WTC11 (cell line): ENCODE measurements at regions not wholly inside any gene's neighbourhood (a gene's known extent, or its start where the extent isn't known, plus 50 kb on each side); places are given as distances from the start of the nearest gene placed in this dataset.

Experiments
- ATAC-seq: fragments of 200-7000 bp; cut with Tn5 transposase; 2 replicates; pipeline ENCODE4 v1.10.0; 2021; ENCODE audit warnings: mild to moderate bottlenecking, moderate library complexity
- CTCF ChIA-PET: fragments of 300-600 bp; sonication (Branson Sonifier 250); formaldehyde crosslinking; loops from one replicate; lab custom pipeline; 2021; ENCODE audit warnings: antibody characterized with exemption; lab: Charles Lee
- POLR2A ChIA-PET: fragments of 350-600 bp; sonication (Branson Sonifier 250); formaldehyde crosslinking; loops from one replicate; lab custom pipeline; 2021; ENCODE audit warnings: antibody characterized with exemption; lab: Charles Lee
- DNase-seq: peaks from one replicate; pipeline ENCODE4 v3.0.0; 2021; ENCODE audit warnings: low spot score
- H3K27ac Mint-ChIP-seq: 2 replicates; pipeline ENCODE4 v1.8.0; 2021; ENCODE audit warnings: mixed read lengths
- H3K27me3 Mint-ChIP-seq: 2 replicates; pipeline ENCODE4 v1.8.0; 2021; ENCODE audit warnings: low read depth, mild to moderate bottlenecking, moderate library complexity, mixed read lengths
- H3K36me3 Mint-ChIP-seq: 2 replicates; pipeline ENCODE4 v1.8.0; 2021; ENCODE audit warnings: mixed read lengths
- H3K4me1 Mint-ChIP-seq: 2 replicates; pipeline ENCODE4 v1.8.0; 2022; ENCODE audit warnings: mixed read lengths
- H3K4me3 Mint-ChIP-seq: 2 replicates; pipeline ENCODE4 v1.8.0; 2021; ENCODE audit warnings: mild to moderate bottlenecking, moderate library complexity, mixed read lengths
- H3K9me3 Mint-ChIP-seq: 2 replicates; pipeline ENCODE4 v1.8.0; 2021; ENCODE audit warnings: mixed read lengths
- ARID4B ChIP-seq: sonication (generic); formaldehyde crosslinking; IDR thresholded peaks from 2 replicates; pipeline ENCODE4 v1.8.0; 2023; ENCODE audit warnings: missing genetic modification reagents, mild to moderate bottlenecking, borderline replicate concordance
- CREB1 ChIP-seq: sonication (generic); formaldehyde crosslinking; IDR thresholded peaks from 2 replicates; pipeline ENCODE4 v1.8.0; 2023; ENCODE audit warnings: mild to moderate bottlenecking, missing genetic modification reagents
- CTCF ChIP-seq: fragments of 200-600 bp; IDR thresholded peaks from 2 replicates; pipeline ENCODE4 v1.8.0; 2022; ENCODE audit warnings: antibody characterized with exemption
- ESRRA ChIP-seq: sonication (generic); formaldehyde crosslinking; IDR thresholded peaks from 2 replicates; pipeline ENCODE4 v1.8.1; 2022; ENCODE audit warnings: mild to moderate bottlenecking, missing genetic modification reagents, borderline replicate concordance
- JAZF1 ChIP-seq: fragments of 250-450 bp; sonication (Bioruptor Pico); IDR thresholded peaks from 2 replicates; pipeline ENCODE4 v1.9.0; 2021; ENCODE audit warnings: moderate library complexity, mild to moderate bottlenecking, inconsistent platforms
- JUN ChIP-seq: sonication (generic); formaldehyde crosslinking; IDR thresholded peaks from 2 replicates; pipeline ENCODE4 v1.8.0; 2023; ENCODE audit warnings: mild to moderate bottlenecking, missing genetic modification reagents
- NFE2L1 ChIP-seq: sonication (generic); formaldehyde crosslinking; IDR thresholded peaks from 2 replicates; pipeline ENCODE4 v1.8.1; 2023; ENCODE audit warnings: missing genetic modification reagents
- NR2C2 ChIP-seq: sonication (generic); formaldehyde crosslinking; IDR thresholded peaks from 2 replicates; pipeline ENCODE4 v1.8.0; 2022; ENCODE audit warnings: mild to moderate bottlenecking, missing genetic modification reagents
- PRDM15 ChIP-seq: sonication (generic); formaldehyde crosslinking; IDR thresholded peaks from 2 replicates; pipeline ENCODE4 v1.8.0; 2022; ENCODE audit warnings: missing genetic modification reagents
- PREB ChIP-seq: sonication (generic); formaldehyde crosslinking; IDR thresholded peaks from 2 replicates; pipeline ENCODE4 v1.8.1; 2022; ENCODE audit warnings: mild to moderate bottlenecking, missing genetic modification reagents, moderate library complexity, borderline replicate concordance
- SMAD4 ChIP-seq: sonication (generic); formaldehyde crosslinking; IDR thresholded peaks from 2 replicates; pipeline ENCODE4 v1.8.0; 2022; ENCODE audit warnings: mild to moderate bottlenecking, missing genetic modification reagents
- STAT6 ChIP-seq: sonication (generic); formaldehyde crosslinking; conservative IDR thresholded peaks from 2 replicates; pipeline ENCODE4 v1.8.1; 2023; ENCODE audit warnings: mild to moderate bottlenecking, low read depth, missing genetic modification reagents, moderate library complexity
- USF2 ChIP-seq: sonication (generic); formaldehyde crosslinking; IDR thresholded peaks from 2 replicates; pipeline ENCODE4 v1.8.1; 2023; ENCODE audit warnings: mild to moderate bottlenecking, missing genetic modification reagents, moderate library complexity
- ZNF121 ChIP-seq: sonication (generic); formaldehyde crosslinking; IDR thresholded peaks from 2 replicates; pipeline ENCODE4 v1.8.0; 2023; ENCODE audit warnings: missing genetic modification reagents
- ZNF281 ChIP-seq: sonication (generic); formaldehyde crosslinking; IDR thresholded peaks from 2 replicates; pipeline ENCODE4 v1.8.0; 2023; ENCODE audit warnings: mild to moderate bottlenecking, missing genetic modification reagents

GRCh38 chr10:123391275-123392028 is 237.2 kb downstream of the BUB3 start:
- ChIA-PET CTCF (interaction anchor here (0.7 to 1.2 kb wide), 2 partner anchors 182 to 237 kb away, joined by 3 read pairs; partner anchors contain the start of gene BUB3), POLR2A (no interaction called here)
- Mint-ChIP-seq H3K4me1 (0 out of 2 replicates have a peak, but pooled peaks cover 2% of the 10 kb centered on the region), H3K9me3 (peaks cover 47% of the 10 kb centered on the region), H3K27ac (no peak overlapping the region), H3K36me3 (peaks cover 47% of the 10 kb centered on the region), H3K27me3 (peaks cover 3% of the 10 kb centered on the region; the same call in 1 of the 2 replicates), H3K4me3 (no peak overlapping the region)
- TF ChIP-seq ARID4B (no peak), USF2 (CRISPR knock-in tag) (no peak), JAZF1 (CRISPR knock-in tag) (no peak), STAT6 (CRISPR knock-in tag) (no peak), ZNF281 (CRISPR knock-in tag) (no peak), SMAD4 (no peak), PREB (CRISPR knock-in tag) (no peak), CTCF (no peak), NFE2L1 (CRISPR knock-in tag) (no peak), JUN (no peak), PRDM15 (CRISPR knock-in tag) (no peak), ZNF121 (CRISPR knock-in tag) (no peak), CREB1 (CRISPR knock-in tag) (no peak), ESRRA (no peak), NR2C2 (no peak)
- ATAC-seq (no peak), DNase-seq (no peak)
